Spleen (tissue), 11 donors: ENCODE measurements at regions not wholly inside any gene's neighbourhood (a gene's known extent, or its start where the extent isn't known, plus 50 kb on each side); places are given as distances from the start of the nearest gene placed in this dataset.

Experiments used
- DNase-seq: peaks from one replicate; pipeline ENCODE4 v3.0.0-alpha.2; 2020
- H3K27ac ChIP-seq, 8 donors: fragments of 200-600 bp; sonication (generic) in 7 of 8; 1 replicate in 4 of 8; 2 replicates in 4 of 8; pipeline versions ENCODE4 v1.5.0 to v1.8.0; 2016 to 2021; ENCODE audit warnings: inconsistent platforms in 4 of 8, mild to moderate bottlenecking in 4 of 8, moderate library complexity in 1 of 8
- H3K27me3 ChIP-seq, 7 donors: fragments of 200-600 bp; sonication (generic) in 6 of 7; replicated peaks in 1 of 7; 1 replicate in 4 of 7; 2 replicates in 3 of 7; pipeline versions ENCODE4 v1.5.0 to v1.8.0; 2016 to 2021; ENCODE audit warnings: inconsistent platforms in 3 of 7, mild to moderate bottlenecking in 1 of 7
- H3K36me3 ChIP-seq, 6 donors: fragments of 200-600 bp; sonication (generic) in 5 of 6; 1 replicate in 4 of 6; 2 replicates in 2 of 6; pipeline versions ENCODE4 v1.5.0 to v1.8.0; 2016 to 2021; ENCODE audit warnings: inconsistent platforms in 2 of 6
- H3K4me1 ChIP-seq, 6 donors: fragments of 200-600 bp; sonication (generic) in 5 of 6; 1 replicate in 3 of 6; 2 replicates in 3 of 6; pipeline versions ENCODE4 v1.5.0 to v1.8.0; 2016 to 2021; ENCODE audit warnings: inconsistent platforms in 3 of 6
- H3K4me3 ChIP-seq, 8 donors: fragments of 200-600 bp; sonication (generic) in 7 of 8; 1 replicate in 4 of 8; 2 replicates in 4 of 8; pipeline versions ENCODE4 v1.5.0 to v1.8.0; 2016 to 2021; ENCODE audit warnings: inconsistent platforms in 4 of 8, mild to moderate bottlenecking in 4 of 8, moderate library complexity in 2 of 8
- H3K9me3 ChIP-seq, 8 donors: fragments of 200-600 bp; sonication (generic) in 7 of 8; 1 replicate in 4 of 8; 2 replicates in 4 of 8; pipeline versions ENCODE4 v1.5.0 to v1.8.0; 2016 to 2021; ENCODE audit warnings: inconsistent platforms in 4 of 8
- POLR2A ChIP-seq, 3 donors: fragments of 450-650 bp; IDR thresholded peaks; one replicate each; pipeline ENCODE4 v1.5.1; 2017; ENCODE audit warnings: antibody characterized with exemption in 3 of 3, mild to moderate bottlenecking in 1 of 3
- POLR2AphosphoS5 ChIP-seq, 3 donors: sonication (generic); formaldehyde crosslinking; IDR thresholded peaks; one replicate each; pipeline ENCODE4 v1.5.1; 2017; ENCODE audit warnings: antibody characterized with exemption in 3 of 3
- WGBS, 5 donors: extraction: QIAGEN DNeasy Blood & Tissue Kit in 3 of 5; methylation state at CpG; one replicate each; pipeline versions ENCODE4 v1.1.5 to v1.1.7; 2013 to 2018; 5-methylcytosine and 5-hydroxymethylcytosine counted together
- intact Hi-C: fragments of 100-400 bp; cut with DNase I; formaldehyde crosslinking; loops from one replicate; pipeline ENCODE4 v1.15.0; 2023; ENCODE audit warnings: low total_unique reads
- TF ChIP-seq, protein P1 (sequence below), 11 experiments: fragments of 200-600 bp in 7 of 11; fragments of 450-650 bp in 4 of 11; sonication (generic) in 4 of 11; IDR thresholded peaks in 8 of 11; conservative IDR thresholded peaks in 3 of 11; 1 replicate in 7 of 11; 2 replicates in 4 of 11; pipeline versions ENCODE4 v1.4.0 to v1.8.0; 2016 to 2021; ENCODE audit warnings: antibody characterized with exemption in 11 of 11, inconsistent platforms in 4 of 11, mild to moderate bottlenecking in 1 of 11
- donor health status: healthy with polysubstance abuse.
- donor health status: DM: no; HTN: no; CAD: no; lungs with moderate emphysema.
- donor health status: DM: no; HTN: no; CAD: no.
- donor health status: Bipolar disorder and iron deficiency.
- donor health status: healthy.
- donor health status: DM: no; HTN: no; CAD: no.
- donor health status: DM: yes; HTN: yes; CAD: no.

GRCh38 chr5:130964231-130965202 is 200.5 kb downstream of the HINT1 start:
- no peak for TF ChIP-seq POLR2AphosphoS5 (IDR thresholded peaks at IDR 0.05)
- TF ChIP-seq, protein P1, sequence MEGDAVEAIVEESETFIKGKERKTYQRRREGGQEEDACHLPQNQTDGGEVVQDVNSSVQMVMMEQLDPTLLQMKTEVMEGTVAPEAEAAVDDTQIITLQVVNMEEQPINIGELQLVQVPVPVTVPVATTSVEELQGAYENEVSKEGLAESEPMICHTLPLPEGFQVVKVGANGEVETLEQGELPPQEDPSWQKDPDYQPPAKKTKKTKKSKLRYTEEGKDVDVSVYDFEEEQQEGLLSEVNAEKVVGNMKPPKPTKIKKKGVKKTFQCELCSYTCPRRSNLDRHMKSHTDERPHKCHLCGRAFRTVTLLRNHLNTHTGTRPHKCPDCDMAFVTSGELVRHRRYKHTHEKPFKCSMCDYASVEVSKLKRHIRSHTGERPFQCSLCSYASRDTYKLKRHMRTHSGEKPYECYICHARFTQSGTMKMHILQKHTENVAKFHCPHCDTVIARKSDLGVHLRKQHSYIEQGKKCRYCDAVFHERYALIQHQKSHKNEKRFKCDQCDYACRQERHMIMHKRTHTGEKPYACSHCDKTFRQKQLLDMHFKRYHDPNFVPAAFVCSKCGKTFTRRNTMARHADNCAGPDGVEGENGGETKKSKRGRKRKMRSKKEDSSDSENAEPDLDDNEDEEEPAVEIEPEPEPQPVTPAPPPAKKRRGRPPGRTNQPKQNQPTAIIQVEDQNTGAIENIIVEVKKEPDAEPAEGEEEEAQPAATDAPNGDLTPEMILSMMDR (IDR thresholded peaks at IDR 0.05 in 8 of 11, conservative IDR thresholded peaks at IDR 0.05 in 3 of 11) = no peak
- no peak for TF ChIP-seq POLR2A (IDR thresholded peaks at IDR 0.05)
- intact Hi-C loops = no loop called here
- Histone ChIP-seq H3K9me3 (peaks cover 0 to 11% (median 0%) of the 10 kb centered on the region in 8 donors), H3K27ac (no peak overlapping the region), H3K27me3 (no peaks in the 10 kb centered on the region), H3K4me3 (no peak overlapping the region), H3K36me3 (no peaks in the 10 kb centered on the region), H3K4me1 (no peaks in the 10 kb centered on the region)
- WGBS, 5 donors = 88 to 95% (median 92%) methylated on average over 3 of the region's 3 CpGs
- DNase-seq = no peak

DNA sequence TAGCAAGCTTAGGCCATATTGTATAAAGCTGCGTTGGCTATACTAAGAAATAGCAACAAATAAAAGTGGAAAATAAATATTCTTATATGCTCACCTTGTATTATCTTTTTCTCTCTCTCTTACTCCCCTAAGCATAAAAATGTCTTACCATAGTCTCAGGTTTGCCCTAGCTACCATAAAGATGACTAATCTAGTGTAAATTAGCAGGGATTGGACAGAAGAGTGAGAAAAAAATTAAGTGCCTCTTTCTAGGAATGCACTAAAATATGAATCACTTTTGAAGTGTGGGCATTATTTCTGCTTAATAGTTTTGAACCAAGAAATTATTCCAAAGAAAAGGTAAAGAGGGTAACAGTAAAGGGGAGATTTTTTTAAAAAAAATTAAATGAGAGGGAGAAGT is 201.3 kb downstream of the HINT1 start:
- H3K27ac ChIP-seq = no peak overlapping the region
- no peaks in the 10 kb centered on the region for H3K4me1 ChIP-seq
- intact Hi-C loops = no loop called here
- no peaks in the 10 kb centered on the region for H3K27me3 ChIP-seq
- WGBS, 5 donors = 44 to 90% (median 76%) methylated on average over 1 of the region's 1 CpG
- H3K4me3 ChIP-seq = no peak overlapping the region
- no peaks in the 10 kb centered on the region for H3K36me3 ChIP-seq
- DNase-seq = no peak
- peaks cover 0 to 11% (median 0%) of the 10 kb centered on the region in 8 donors for H3K9me3 ChIP-seq
- TF ChIP-seq POLR2AphosphoS5 (IDR thresholded peaks at IDR 0.05) (no peak), POLR2A (IDR thresholded peaks at IDR 0.05) (no peak)
- TF ChIP-seq, protein P1 (IDR thresholded peaks at IDR 0.05 in 8 of 11, conservative IDR thresholded peaks at IDR 0.05 in 3 of 11) = no peak

GRCh38 chr5:130957151-130957550 is 207.9 kb downstream of the HINT1 start:
- H3K27ac ChIP-seq = no peak overlapping the region
- no peak for TF ChIP-seq POLR2A (IDR thresholded peaks at IDR 0.05)
- TF ChIP-seq, protein P1 (IDR thresholded peaks at IDR 0.05 in 8 of 11, conservative IDR thresholded peaks at IDR 0.05 in 3 of 11) = no peak
- no peak for TF ChIP-seq POLR2AphosphoS5 (IDR thresholded peaks at IDR 0.05)
- no peak overlapping the region for H3K4me3 ChIP-seq
- no peaks in the 10 kb centered on the region for H3K4me1 ChIP-seq
- no peaks in the 10 kb centered on the region for H3K27me3 ChIP-seq
- intact Hi-C loops = no loop called here
- H3K36me3 ChIP-seq = no peaks in the 10 kb centered on the region
- peaks cover 0 to 7% (median 0%) of the 10 kb centered on the region in 8 donors for H3K9me3 ChIP-seq
- no peak for DNase-seq
- WGBS, 5 donors = 75 to 91% (median 85%) methylated on average over 1 of the region's 1 CpG

- TF ChIP-seq, protein P1 (IDR thresholded peaks at IDR 0.05 in 8 of 11, conservative IDR thresholded peaks at IDR 0.05 in 3 of 11) = no peak
- intact Hi-C loops = no loop called here
- H3K9me3 ChIP-seq = peaks cover 0 to 5% (median 0%) of the 10 kb centered on the region in 8 donors
- no peak overlapping the region for H3K27ac ChIP-seq
- no peak for DNase-seq
- H3K4me1 ChIP-seq = no peaks in the 10 kb centered on the region
- H3K4me3 ChIP-seq = no peak overlapping the region
- no peaks in the 10 kb centered on the region for H3K27me3 ChIP-seq
- H3K36me3 ChIP-seq = no peaks in the 10 kb centered on the region
Observed at GRCh38 chr5:130955041-130955440, 210.0 kb downstream of the HINT1 start.
